GM23338 (cell line): ENCODE measurements at regions not wholly inside any gene's neighbourhood (a gene's known extent, or its start where the extent isn't known, plus 50 kb on each side); places are given as distances from the start of the nearest gene placed in this dataset.

Source experiments
- ATAC-seq: fragments of 200-7000 bp; cut with Tn5 transposase; 3 replicates; pipeline ENCODE4 v1.9.1; 2020
- DNase-seq: peaks from one replicate; pipeline ENCODE4 v3.0.0-alpha.2; 2015; ENCODE audit warnings: low spot score
- H2AFZ ChIP-seq: fragments of 200-600 bp; sonication (generic); 2 replicates; pipeline ENCODE4 v1.8.0; 2016; ENCODE audit warnings: antibody characterized with exemption, mild to moderate bottlenecking, moderate library complexity
- H3F3A ChIP-seq: fragments of 200-600 bp; sonication (generic); replicated peaks from 2 replicates; pipeline ENCODE4 v1.8.0; 2017; ENCODE audit warnings: antibody characterized with exemption, mixed run types, low read depth
- H3K27ac ChIP-seq: fragments of 200-600 bp; sonication (generic); 2 replicates; pipeline ENCODE4 v1.6.1; 2016; ENCODE audit warnings: low read depth
- H3K27me3 ChIP-seq: fragments of 200-600 bp; sonication (generic); 2 replicates; pipeline ENCODE4 v1.8.0; 2016; ENCODE audit warnings: mild to moderate bottlenecking, mixed run types, moderate library complexity; ENCODE audit not compliant: insufficient read depth
- H3K36me3 ChIP-seq: fragments of 200-600 bp; sonication (generic); 2 replicates; pipeline ENCODE4 v1.8.0; 2016; ENCODE audit warnings: mild to moderate bottlenecking; ENCODE audit not compliant: insufficient read depth
- H3K4me1 ChIP-seq: fragments of 200-600 bp; sonication (generic); 2 replicates; pipeline ENCODE4 v1.8.0; 2016; ENCODE audit warnings: mild to moderate bottlenecking, moderate library complexity; ENCODE audit not compliant: insufficient read depth
- H3K4me2 ChIP-seq: fragments of 200-600 bp; sonication (generic); 2 replicates; pipeline ENCODE4 v1.7.1; 2017; ENCODE audit warnings: mixed run types
- H3K4me3 ChIP-seq: fragments of 200-600 bp; sonication (generic); 2 replicates; pipeline ENCODE4 v1.6.1; 2016; ENCODE audit warnings: mixed run types
- H3K79me2 ChIP-seq: fragments of 200-600 bp; sonication (generic); replicated peaks from 2 replicates; pipeline ENCODE4 v1.8.0; 2017; ENCODE audit warnings: mild to moderate bottlenecking; ENCODE audit not compliant: insufficient read depth
- H3K9me2 ChIP-seq: fragments of 200-600 bp; sonication (generic); 2 replicates; pipeline ENCODE4 v1.8.0; 2017; ENCODE audit not compliant: insufficient read depth
- H4K20me1 ChIP-seq: fragments of 200-600 bp; sonication (generic); replicated peaks from 2 replicates; pipeline ENCODE4 v1.8.0; 2017; ENCODE audit warnings: mild to moderate bottlenecking; ENCODE audit not compliant: insufficient read depth
- H3K27ac Mint-ChIP-seq: 2 replicates; pipeline ENCODE4 v1.8.0; 2020; ENCODE audit warnings: inconsistent platforms, mild to moderate bottlenecking, moderate library complexity, mixed read lengths
- H3K27me3 Mint-ChIP-seq: 3 replicates; pipeline ENCODE4 v1.8.0; 2022; ENCODE audit warnings: low read depth, mild to moderate bottlenecking, moderate library complexity, mixed read lengths, inconsistent platforms; ENCODE audit not compliant: insufficient read depth, poor library complexity
- H3K36me3 Mint-ChIP-seq: 3 replicates; pipeline ENCODE4 v1.8.0; 2021; ENCODE audit warnings: low read depth, mild to moderate bottlenecking, inconsistent platforms, moderate library complexity, mixed read lengths
- H3K4me1 Mint-ChIP-seq: 3 replicates; pipeline ENCODE4 v1.8.0; 2020; ENCODE audit warnings: mild to moderate bottlenecking, inconsistent platforms, mixed read lengths
- H3K4me3 Mint-ChIP-seq: 3 replicates; pipeline ENCODE4 v1.8.0; 2021; ENCODE audit warnings: moderate library complexity, mild to moderate bottlenecking, inconsistent platforms, mixed read lengths
- H3K9me3 Mint-ChIP-seq: 3 replicates; pipeline ENCODE4 v1.8.0; 2020; ENCODE audit warnings: moderate library complexity, mild to moderate bottlenecking, inconsistent platforms, mixed read lengths
- ETS1 ChIP-seq: IDR thresholded peaks from 2 replicates; pipeline ENCODE4 v1.6.1; 2016; ENCODE audit warnings: antibody characterized with exemption
- EZH2 ChIP-seq: fragments of 200-600 bp; sonication (generic); IDR thresholded peaks from one replicate; pipeline ENCODE4 v1.8.0; 2017; ENCODE audit warnings: antibody characterized with exemption, mild to moderate bottlenecking, low read depth; ENCODE audit not compliant: unreplicated experiment
- EZH2phosphoT487 ChIP-seq: fragments of 200-600 bp; sonication (generic); IDR thresholded peaks from one replicate; pipeline ENCODE4 v1.8.1; 2018; ENCODE audit warnings: antibody characterized with exemption; ENCODE audit not compliant: unreplicated experiment
- JUNB ChIP-seq: IDR thresholded peaks from one replicate; pipeline ENCODE4 v1.6.1; 2016; ENCODE audit warnings: antibody characterized with exemption; ENCODE audit not compliant: unreplicated experiment
- NANOG ChIP-seq: IDR thresholded peaks from 2 replicates; pipeline ENCODE4 v1.6.1; 2016; ENCODE audit warnings: antibody characterized with exemption, borderline replicate concordance
- POLR2AphosphoS5 ChIP-seq: IDR thresholded peaks from 2 replicates; pipeline ENCODE4 v1.6.1; 2016; ENCODE audit warnings: antibody characterized with exemption, low read depth
- REST ChIP-seq: IDR thresholded peaks from one replicate; pipeline ENCODE4 v1.6.1; 2018; ENCODE audit warnings: antibody characterized with exemption; ENCODE audit not compliant: unreplicated experiment
- STAT1 ChIP-seq: IDR thresholded peaks from one replicate; pipeline ENCODE4 v1.6.1; 2016; ENCODE audit warnings: antibody characterized with exemption; ENCODE audit not compliant: unreplicated experiment
- ZNF114 ChIP-seq: fragments of 250-450 bp; sonication (Bioruptor Pico); IDR thresholded peaks from 2 replicates; pipeline ENCODE4 v1.5.0; 2020; ENCODE audit warnings: mild to moderate bottlenecking, moderate library complexity
- ZNF331 ChIP-seq: fragments of 250-450 bp; sonication (Bioruptor Pico); IDR thresholded peaks from 2 replicates; pipeline ENCODE4 v1.5.0; 2020; ENCODE audit warnings: low read depth, mild to moderate bottlenecking, moderate library complexity
- ZNF462 ChIP-seq: fragments of 250-450 bp; sonication (Bioruptor Pico); IDR thresholded peaks from 2 replicates; pipeline ENCODE4 v1.5.0; 2020; ENCODE audit warnings: mild to moderate bottlenecking, moderate library complexity

DNA sequence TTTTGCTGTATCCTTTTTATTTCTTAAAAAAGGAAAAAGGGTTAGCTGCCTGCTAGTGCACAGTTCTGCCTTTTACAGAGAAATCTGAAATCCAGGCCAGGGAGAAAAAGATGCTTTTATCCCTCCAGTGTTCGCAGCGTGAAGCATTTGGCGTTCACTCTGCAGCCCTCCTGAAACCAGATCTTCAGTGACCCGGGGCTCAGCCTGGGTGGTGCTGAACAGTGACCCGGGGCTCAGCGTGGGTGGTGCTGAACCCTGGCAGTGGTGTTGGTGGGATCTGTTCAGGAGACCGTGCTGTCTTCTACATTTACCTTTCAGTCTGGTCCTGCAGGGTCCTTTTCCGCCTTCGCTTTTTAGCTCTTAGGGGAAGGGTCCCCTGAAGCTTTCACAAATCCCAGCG, 164.7 kb upstream of the KLF6 start:
- H2AFZ ChIP-seq, result 0 out of 2 replicates have a peak overlapping the region, but pooled peaks have one; percentile 54
- no peaks in the 10 kb centered on the region for H3K4me1 ChIP-seq
- H3K27ac ChIP-seq, result no peak overlapping the region
- H3F3A ChIP-seq, result no peaks in the 10 kb centered on the region
- H3K36me3 Mint-ChIP-seq, result no peaks in the 10 kb centered on the region
- no peaks in the 10 kb centered on the region for H3K27me3 ChIP-seq
- peak; percentile 20 for DNase-seq
- H3K79me2 ChIP-seq, result no peaks in the 10 kb centered on the region
- no peak for TF ChIP-seq JUNB
- no peak for TF ChIP-seq NANOG
- no peak for TF ChIP-seq ZNF114 (CRISPR knock-in tag)
- H3K9me2 ChIP-seq, result no peaks in the 10 kb centered on the region
- H3K36me3 ChIP-seq, result no peaks in the 10 kb centered on the region
- ATAC-seq, result peak; percentile 77
- H3K4me1 Mint-ChIP-seq, result peaks cover 13% of the 10 kb centered on the region
- H4K20me1 ChIP-seq, result no peaks in the 10 kb centered on the region
- no peak overlapping the region for H3K4me3 ChIP-seq
- no peaks in the 10 kb centered on the region for H3K9me3 Mint-ChIP-seq
- H3K27me3 Mint-ChIP-seq, result peaks cover 7% of the 10 kb centered on the region
- no peak overlapping the region for H3K27ac Mint-ChIP-seq
- H3K4me3 Mint-ChIP-seq, result no peak overlapping the region
- no peak overlapping the region for H3K4me2 ChIP-seq

GRCh38 chr10:3948843-3949242, 163.8 kb upstream of the KLF6 start:
- no peak overlapping the region for H3K4me3 Mint-ChIP-seq
- Histone ChIP-seq H2AFZ (peak overlapping the region; percentile 47), H3K4me3 (no peak overlapping the region), H3K36me3 (no peaks in the 10 kb centered on the region), H3K79me2 (no peaks in the 10 kb centered on the region), H4K20me1 (no peaks in the 10 kb centered on the region), H3K4me1 (no peaks in the 10 kb centered on the region), H3K9me2 (no peaks in the 10 kb centered on the region), H3K27me3 (no peaks in the 10 kb centered on the region), H3K27ac (no peak overlapping the region), H3F3A (no peaks in the 10 kb centered on the region), H3K4me2 (no peak overlapping the region)
- no peak for DNase-seq
- no peak overlapping the region for H3K27ac Mint-ChIP-seq
- peaks cover 7% of the 10 kb centered on the region for H3K27me3 Mint-ChIP-seq
- no peaks in the 10 kb centered on the region for H3K36me3 Mint-ChIP-seq
- peaks cover 13% of the 10 kb centered on the region for H3K4me1 Mint-ChIP-seq
- H3K9me3 Mint-ChIP-seq, result no peaks in the 10 kb centered on the region
- ATAC-seq, result no peak; the same call in 2 of the 3 replicates
- TF ChIP-seq JUNB, result no peak
- TF ChIP-seq EZH2, result no peak
- TF ChIP-seq STAT1, result no peak
- TF ChIP-seq ETS1, result no peak
- TF ChIP-seq ZNF114 (CRISPR knock-in tag), result no peak
- TF ChIP-seq NANOG, result no peak
- no peak for TF ChIP-seq ZNF331 (CRISPR knock-in tag)
- no peak for TF ChIP-seq ZNF462 (CRISPR knock-in tag)
- TF ChIP-seq REST, result no peak
- TF ChIP-seq EZH2phosphoT487, result no peak
- TF ChIP-seq POLR2AphosphoS5, result no peak
